Panc1 (cell line): ENCODE measurements at regions not wholly inside any gene's neighbourhood (a gene's known extent, or its start where the extent isn't known, plus 50 kb on each side); places are given as distances from the start of the nearest gene placed in this dataset.
"Not testable (repeated sequence)": the region's sequence is repeated elsewhere in the genome, so short reads cannot be mapped to it uniquely, and the experiment has no call there.

ENCODE experiments used
- POLR2AphosphoS5 ChIP-seq: IDR thresholded peaks from 2 replicates; pipeline ENCODE4 v1.6.1; 2012; ENCODE audit warnings: mild to moderate bottlenecking, low read depth, low read length, moderate library complexity
- TF ChIP-seq, protein P1 (sequence below): fragments of 450-650 bp; IDR thresholded peaks from 2 replicates; pipeline ENCODE4 v1.5.1; 2017; ENCODE audit warnings: mild to moderate bottlenecking

DNA sequence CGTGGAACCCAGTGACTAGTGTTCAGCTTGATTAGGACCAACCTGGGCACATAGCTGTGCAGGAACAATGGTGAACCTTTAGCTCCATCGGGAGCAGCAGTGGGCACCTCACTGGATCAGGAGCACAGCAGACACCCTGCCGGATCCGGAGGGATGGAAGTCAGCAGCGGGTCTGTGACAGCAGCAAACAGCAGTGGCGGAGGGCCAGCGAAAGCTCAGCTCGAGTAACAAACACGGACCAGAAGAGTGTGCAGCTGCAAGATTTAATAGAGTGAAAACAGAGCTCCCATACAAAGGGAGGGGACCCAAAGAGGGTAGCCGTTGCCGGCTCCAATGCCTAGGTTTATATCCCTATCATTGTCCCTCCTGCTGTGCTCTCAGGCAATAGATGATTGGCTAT is 66.8 kb upstream of the CSNK1A1L start:
- TF ChIP-seq, protein P1, sequence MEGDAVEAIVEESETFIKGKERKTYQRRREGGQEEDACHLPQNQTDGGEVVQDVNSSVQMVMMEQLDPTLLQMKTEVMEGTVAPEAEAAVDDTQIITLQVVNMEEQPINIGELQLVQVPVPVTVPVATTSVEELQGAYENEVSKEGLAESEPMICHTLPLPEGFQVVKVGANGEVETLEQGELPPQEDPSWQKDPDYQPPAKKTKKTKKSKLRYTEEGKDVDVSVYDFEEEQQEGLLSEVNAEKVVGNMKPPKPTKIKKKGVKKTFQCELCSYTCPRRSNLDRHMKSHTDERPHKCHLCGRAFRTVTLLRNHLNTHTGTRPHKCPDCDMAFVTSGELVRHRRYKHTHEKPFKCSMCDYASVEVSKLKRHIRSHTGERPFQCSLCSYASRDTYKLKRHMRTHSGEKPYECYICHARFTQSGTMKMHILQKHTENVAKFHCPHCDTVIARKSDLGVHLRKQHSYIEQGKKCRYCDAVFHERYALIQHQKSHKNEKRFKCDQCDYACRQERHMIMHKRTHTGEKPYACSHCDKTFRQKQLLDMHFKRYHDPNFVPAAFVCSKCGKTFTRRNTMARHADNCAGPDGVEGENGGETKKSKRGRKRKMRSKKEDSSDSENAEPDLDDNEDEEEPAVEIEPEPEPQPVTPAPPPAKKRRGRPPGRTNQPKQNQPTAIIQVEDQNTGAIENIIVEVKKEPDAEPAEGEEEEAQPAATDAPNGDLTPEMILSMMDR, result not testable (repeated sequence)
- not testable (repeated sequence) for TF ChIP-seq POLR2AphosphoS5
